ENCODE measurements at regions not wholly inside any gene's neighbourhood (a gene's known extent, or its start where the extent isn't known, plus 50 kb on each side); places are given as distances from the start of the nearest gene placed in this dataset.

GRCh38 chr21:41016472-41016871, 151.5 kb upstream of the BACE2 start:
- TF ChIP-seq, protein P1, sequence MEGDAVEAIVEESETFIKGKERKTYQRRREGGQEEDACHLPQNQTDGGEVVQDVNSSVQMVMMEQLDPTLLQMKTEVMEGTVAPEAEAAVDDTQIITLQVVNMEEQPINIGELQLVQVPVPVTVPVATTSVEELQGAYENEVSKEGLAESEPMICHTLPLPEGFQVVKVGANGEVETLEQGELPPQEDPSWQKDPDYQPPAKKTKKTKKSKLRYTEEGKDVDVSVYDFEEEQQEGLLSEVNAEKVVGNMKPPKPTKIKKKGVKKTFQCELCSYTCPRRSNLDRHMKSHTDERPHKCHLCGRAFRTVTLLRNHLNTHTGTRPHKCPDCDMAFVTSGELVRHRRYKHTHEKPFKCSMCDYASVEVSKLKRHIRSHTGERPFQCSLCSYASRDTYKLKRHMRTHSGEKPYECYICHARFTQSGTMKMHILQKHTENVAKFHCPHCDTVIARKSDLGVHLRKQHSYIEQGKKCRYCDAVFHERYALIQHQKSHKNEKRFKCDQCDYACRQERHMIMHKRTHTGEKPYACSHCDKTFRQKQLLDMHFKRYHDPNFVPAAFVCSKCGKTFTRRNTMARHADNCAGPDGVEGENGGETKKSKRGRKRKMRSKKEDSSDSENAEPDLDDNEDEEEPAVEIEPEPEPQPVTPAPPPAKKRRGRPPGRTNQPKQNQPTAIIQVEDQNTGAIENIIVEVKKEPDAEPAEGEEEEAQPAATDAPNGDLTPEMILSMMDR (IDR thresholded peaks at IDR 0.05; ENCODE audit: low read depth, low read length): no peak

DNA sequence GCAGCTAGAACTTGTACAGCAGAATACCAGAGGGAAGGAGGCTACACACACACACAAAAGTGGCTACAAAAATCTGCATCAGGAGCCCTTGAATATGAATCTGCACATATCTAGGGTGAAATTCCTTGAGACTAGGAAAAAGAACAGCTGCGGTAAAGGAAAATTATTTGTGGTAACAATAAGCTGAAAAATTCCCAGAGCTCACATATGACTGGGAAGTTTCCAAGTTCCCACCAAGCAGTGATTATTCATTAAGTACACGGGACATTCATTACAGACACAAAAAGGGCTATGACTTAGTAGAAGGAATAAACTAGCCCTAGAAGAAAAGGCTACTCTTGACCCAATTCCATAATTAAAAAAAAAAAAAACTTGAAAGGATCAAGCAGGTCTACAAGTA, 149.5 kb upstream of the BACE2 start:
- no peak overlapping the region for H3K4me3 ChIP-seq (ENCODE audit: low read depth, low read length)
- no peak for DNase-seq
- TF ChIP-seq, protein P1 (IDR thresholded peaks at IDR 0.05; ENCODE audit: low read depth, low read length): no peak
- no peaks in the 10 kb centered on the region for H3K36me3 ChIP-seq
- H3K27me3 ChIP-seq: no peaks in the 10 kb centered on the region
- H3K4me1 ChIP-seq: no peaks in the 10 kb centered on the region
- H3K9me3 ChIP-seq: no peaks in the 10 kb centered on the region; the same call in 1 of the 2 replicates

More at GRCh38 chr21:41016472-41016871, 151.5 kb upstream of the BACE2 start:
- no peaks in the 10 kb centered on the region for H3K36me3 ChIP-seq
- no peak for DNase-seq
- no peak overlapping the region for H3K4me3 ChIP-seq (ENCODE audit: low read depth, low read length)
- no peaks in the 10 kb centered on the region for H3K27me3 ChIP-seq
- H3K4me1 ChIP-seq: no peaks in the 10 kb centered on the region
- H3K9me3 ChIP-seq: no peaks in the 10 kb centered on the region; the same call in 1 of the 2 replicates

GRCh38 chr21:41023936-41024335, 144.0 kb upstream of the BACE2 start:
- Histone ChIP-seq H3K27me3 (no peaks in the 10 kb centered on the region), H3K36me3 (no peaks in the 10 kb centered on the region), H3K9me3 (no peaks in the 10 kb centered on the region; the same call in 1 of the 2 replicates), H3K4me1 (no peaks in the 10 kb centered on the region), H3K4me3 (ENCODE audit: low read depth, low read length) (no peak overlapping the region)
- no peak for DNase-seq
- TF ChIP-seq, protein P1 (IDR thresholded peaks at IDR 0.05; ENCODE audit: low read depth, low read length): no peak

- Histone ChIP-seq H3K4me1 (no peaks in the 10 kb centered on the region), H3K36me3 (no peaks in the 10 kb centered on the region), H3K9me3 (no peaks in the 10 kb centered on the region; the same call in 1 of the 2 replicates), H3K4me3 (ENCODE audit: low read depth, low read length) (no peak overlapping the region), H3K27me3 (no peaks in the 10 kb centered on the region)
- TF ChIP-seq, protein P1 (IDR thresholded peaks at IDR 0.05; ENCODE audit: low read depth, low read length): no peak
- DNase-seq: no peak
These were observed 143.6 kb upstream of the BACE2 start for GRCh38 chr21:41024341-41024740.

GRCh38 chr21:41024746-41025254, 143.2 kb upstream of the BACE2 start:
- Histone ChIP-seq H3K36me3 (no peaks in the 10 kb centered on the region), H3K27me3 (no peaks in the 10 kb centered on the region), H3K9me3 (no peaks in the 10 kb centered on the region; the same call in 1 of the 2 replicates), H3K4me1 (no peaks in the 10 kb centered on the region), H3K4me3 (ENCODE audit: low read depth, low read length) (no peak overlapping the region)
- DNase-seq: no peak
- TF ChIP-seq, protein P1 (IDR thresholded peaks at IDR 0.05; ENCODE audit: low read depth, low read length): no peak

- TF ChIP-seq, protein P1 (IDR thresholded peaks at IDR 0.05; ENCODE audit: low read depth, low read length): no peak
- H3K4me3 ChIP-seq (ENCODE audit: low read depth, low read length): no peak overlapping the region
- no peaks in the 10 kb centered on the region for H3K4me1 ChIP-seq
- H3K9me3 ChIP-seq: no peaks in the 10 kb centered on the region; the same call in 1 of the 2 replicates
- no peak for DNase-seq
- H3K27me3 ChIP-seq: no peaks in the 10 kb centered on the region
- no peaks in the 10 kb centered on the region for H3K36me3 ChIP-seq
These were observed 138.4 kb upstream of the BACE2 start for GRCh38 chr21:41029571-41029970.
